ENCODE measurements at regions not wholly inside any gene's neighbourhood (a gene's known extent, or its start where the extent isn't known, plus 50 kb on each side); places are given as distances from the start of the nearest gene placed in this dataset.

GRCh38 chr18:76721207-76721996 is 101.0 kb upstream of the ZNF236 start:
- TF ChIP-seq POLR2A (IDR thresholded peaks at IDR 0.05), result no peak
- TF ChIP-seq CTCF (IDR thresholded peaks at IDR 0.05), result no peak
